ENCODE measurements at regions not wholly inside any gene's neighbourhood (a gene's known extent, or its start where the extent isn't known, plus 50 kb on each side); places are given as distances from the start of the nearest gene placed in this dataset.

DNA sequence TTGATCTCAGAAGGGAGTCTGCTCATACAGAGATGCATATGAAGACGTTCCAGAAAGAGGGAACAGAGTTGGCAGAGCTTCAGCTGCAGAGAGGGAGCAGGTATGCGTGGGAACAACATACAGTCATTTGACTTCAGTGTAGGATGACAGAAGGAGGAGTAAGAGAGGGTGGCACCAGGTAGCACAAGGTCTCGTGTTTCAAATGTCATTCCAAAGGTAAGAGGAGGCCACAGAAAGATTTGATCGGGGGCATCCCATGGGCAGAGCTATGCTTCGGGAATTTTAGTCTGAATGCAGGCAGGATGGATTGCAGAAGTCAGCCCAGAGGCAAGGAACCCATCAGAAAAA, 367.1 kb downstream of the CDK5RAP2 start:
- Histone ChIP-seq H3K27ac (no peak overlapping the region), H3K36me3 (no peaks in the 10 kb centered on the region), H3K9me3 (ENCODE audit: severe bottlenecking) (peaks cover 5% of the 10 kb centered on the region), H3K4me3 (ENCODE audit: low read depth, low read length) (no peak overlapping the region), H3K27me3 (ENCODE audit: insufficient read depth, low read depth, severe bottlenecking) (no peaks in the 10 kb centered on the region)
- no peak for DNase-seq
- TF ChIP-seq, protein P1, sequence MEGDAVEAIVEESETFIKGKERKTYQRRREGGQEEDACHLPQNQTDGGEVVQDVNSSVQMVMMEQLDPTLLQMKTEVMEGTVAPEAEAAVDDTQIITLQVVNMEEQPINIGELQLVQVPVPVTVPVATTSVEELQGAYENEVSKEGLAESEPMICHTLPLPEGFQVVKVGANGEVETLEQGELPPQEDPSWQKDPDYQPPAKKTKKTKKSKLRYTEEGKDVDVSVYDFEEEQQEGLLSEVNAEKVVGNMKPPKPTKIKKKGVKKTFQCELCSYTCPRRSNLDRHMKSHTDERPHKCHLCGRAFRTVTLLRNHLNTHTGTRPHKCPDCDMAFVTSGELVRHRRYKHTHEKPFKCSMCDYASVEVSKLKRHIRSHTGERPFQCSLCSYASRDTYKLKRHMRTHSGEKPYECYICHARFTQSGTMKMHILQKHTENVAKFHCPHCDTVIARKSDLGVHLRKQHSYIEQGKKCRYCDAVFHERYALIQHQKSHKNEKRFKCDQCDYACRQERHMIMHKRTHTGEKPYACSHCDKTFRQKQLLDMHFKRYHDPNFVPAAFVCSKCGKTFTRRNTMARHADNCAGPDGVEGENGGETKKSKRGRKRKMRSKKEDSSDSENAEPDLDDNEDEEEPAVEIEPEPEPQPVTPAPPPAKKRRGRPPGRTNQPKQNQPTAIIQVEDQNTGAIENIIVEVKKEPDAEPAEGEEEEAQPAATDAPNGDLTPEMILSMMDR (IDR thresholded peaks at IDR 0.05; ENCODE audit: low read depth, low read length), result no peak

DNA sequence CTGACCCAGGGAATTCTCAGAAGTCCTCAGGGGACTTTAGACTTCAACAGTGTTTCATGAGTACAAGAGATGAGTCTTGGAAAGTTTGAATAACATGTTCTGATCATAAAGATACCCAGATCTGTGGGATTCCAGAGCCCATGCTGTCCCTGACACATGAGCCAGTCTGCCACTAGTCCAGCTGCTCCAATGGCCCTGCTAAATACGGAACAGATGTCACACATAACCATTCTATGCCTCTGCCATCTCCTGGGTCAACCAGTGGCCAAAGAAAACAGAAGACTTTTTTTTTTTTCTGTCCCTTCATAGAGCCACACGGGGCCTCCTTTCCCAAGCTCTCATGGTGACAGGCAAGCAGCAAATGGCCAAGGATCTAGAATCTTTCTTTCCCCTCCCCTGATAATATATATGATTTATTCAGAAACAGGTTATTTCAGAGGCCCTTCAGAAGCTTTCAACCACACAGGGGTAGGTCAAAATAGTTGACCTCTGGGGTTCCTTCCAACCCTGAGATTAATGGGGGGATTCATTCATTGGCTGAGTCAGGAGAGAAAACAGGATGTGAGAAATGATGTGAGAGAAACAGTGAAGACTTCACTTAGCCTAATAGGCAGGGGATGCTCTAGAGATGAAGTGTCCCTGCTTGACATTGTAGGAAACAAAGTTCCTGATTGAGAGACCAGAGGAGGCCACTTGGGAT, 367.7 kb downstream of the CDK5RAP2 start:
- no peak overlapping the region for H3K27ac ChIP-seq
- DNase-seq, result no peak
- no peaks in the 10 kb centered on the region for H3K27me3 ChIP-seq (ENCODE audit: insufficient read depth, low read depth, severe bottlenecking)
- H3K9me3 ChIP-seq (ENCODE audit: severe bottlenecking), result peaks cover 5% of the 10 kb centered on the region
- TF ChIP-seq, protein P1 (IDR thresholded peaks at IDR 0.05; ENCODE audit: low read depth, low read length), result no peak
- H3K36me3 ChIP-seq, result no peaks in the 10 kb centered on the region
- no peak overlapping the region for H3K4me3 ChIP-seq (ENCODE audit: low read depth, low read length)

GRCh38 chr9:120210274-120210673, 369.7 kb downstream of the CDK5RAP2 start:
- Histone ChIP-seq H3K36me3 (no peaks in the 10 kb centered on the region), H3K9me3 (ENCODE audit: severe bottlenecking) (peaks cover 5% of the 10 kb centered on the region), H3K4me3 (ENCODE audit: low read depth, low read length) (no peak overlapping the region), H3K27me3 (ENCODE audit: insufficient read depth, low read depth, severe bottlenecking) (no peaks in the 10 kb centered on the region), H3K27ac (no peak overlapping the region)
- TF ChIP-seq, protein P1 (IDR thresholded peaks at IDR 0.05; ENCODE audit: low read depth, low read length), result no peak
- no peak for DNase-seq

- TF ChIP-seq, protein P1 (IDR thresholded peaks at IDR 0.05; ENCODE audit: low read depth, low read length), result no peak
- no peak overlapping the region for H3K4me3 ChIP-seq (ENCODE audit: low read depth, low read length)
- no peaks in the 10 kb centered on the region for H3K36me3 ChIP-seq
- DNase-seq, result no peak
- no peak overlapping the region for H3K27ac ChIP-seq
- no peaks in the 10 kb centered on the region for H3K27me3 ChIP-seq (ENCODE audit: insufficient read depth, low read depth, severe bottlenecking)
- H3K9me3 ChIP-seq (ENCODE audit: severe bottlenecking), result peaks cover 3% of the 10 kb centered on the region
Observed at GRCh38 chr9:120202856-120203654, 376.9 kb downstream of the CDK5RAP2 start.

GRCh38 chr9:120198027-120198426, 381.9 kb downstream of the CDK5RAP2 start:
- H3K27ac ChIP-seq, result no peak overlapping the region
- TF ChIP-seq, protein P1 (IDR thresholded peaks at IDR 0.05; ENCODE audit: low read depth, low read length), result no peak
- H3K27me3 ChIP-seq (ENCODE audit: insufficient read depth, low read depth, severe bottlenecking), result no peaks in the 10 kb centered on the region
- no peak overlapping the region for H3K4me3 ChIP-seq (ENCODE audit: low read depth, low read length)
- peaks cover 3% of the 10 kb centered on the region for H3K9me3 ChIP-seq (ENCODE audit: severe bottlenecking)
- no peak for DNase-seq
- H3K36me3 ChIP-seq, result no peaks in the 10 kb centered on the region
